HG02852 (cell line): ENCODE measurements at regions not wholly inside any gene's neighbourhood (a gene's known extent, or its start where the extent isn't known, plus 50 kb on each side); places are given as distances from the start of the nearest gene placed in this dataset.

Source experiments
- ATAC-seq: cut with Tn5 transposase; IDR thresholded peaks from one replicate; pipeline ENCODE4 v1.9.1; 2021; ENCODE audit warnings: mild to moderate bottlenecking, moderate library complexity; ENCODE audit not compliant: unreplicated experiment

DNA sequence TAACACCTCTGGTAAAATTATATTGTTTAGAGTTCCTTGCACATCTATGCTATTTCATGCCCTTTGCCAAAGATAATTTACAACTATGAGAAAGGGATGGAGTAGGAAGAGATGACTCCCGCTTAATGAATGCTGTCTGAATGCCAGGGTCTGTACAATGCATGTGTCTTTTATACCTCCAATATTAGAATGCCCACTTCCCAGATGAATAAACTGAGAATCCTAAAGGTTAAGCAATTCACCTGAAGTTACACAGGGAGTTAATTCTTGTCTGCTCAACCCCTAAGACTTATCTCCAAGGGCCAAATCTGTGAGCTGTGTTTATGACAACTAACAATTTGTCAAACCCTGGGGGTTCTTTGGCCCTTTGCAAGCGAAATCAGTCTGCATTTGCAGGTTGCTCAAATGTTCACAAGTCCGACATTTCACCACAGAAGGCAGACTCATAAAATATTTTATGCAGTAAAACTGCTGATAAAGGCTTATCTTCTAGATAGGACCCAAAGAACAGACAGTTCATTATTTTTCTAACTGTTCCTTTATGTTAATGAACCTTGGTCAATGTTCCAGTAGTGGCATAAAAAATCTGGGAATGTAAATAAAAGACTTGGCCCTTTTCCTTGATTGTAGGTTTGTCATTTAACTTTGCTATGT lies 50.2 kb upstream of the ATP1A1 start:
- no peak for ATAC-seq
